Bone marrow (tissue), 2 donors: ENCODE measurements at regions not wholly inside any gene's neighbourhood (a gene's known extent, or its start where the extent isn't known, plus 50 kb on each side); places are given as distances from the start of the nearest gene placed in this dataset.

Experiments
- DNase-seq, 2 donors: peaks; one replicate each; lab custom pipeline; 2025; lab: John Stamatoyannopoulos, UW

- no peak for DNase-seq
Observed at GRCh38 chrX:22395372-22395771, 122.7 kb downstream of the CBLL2 start.

DNA sequence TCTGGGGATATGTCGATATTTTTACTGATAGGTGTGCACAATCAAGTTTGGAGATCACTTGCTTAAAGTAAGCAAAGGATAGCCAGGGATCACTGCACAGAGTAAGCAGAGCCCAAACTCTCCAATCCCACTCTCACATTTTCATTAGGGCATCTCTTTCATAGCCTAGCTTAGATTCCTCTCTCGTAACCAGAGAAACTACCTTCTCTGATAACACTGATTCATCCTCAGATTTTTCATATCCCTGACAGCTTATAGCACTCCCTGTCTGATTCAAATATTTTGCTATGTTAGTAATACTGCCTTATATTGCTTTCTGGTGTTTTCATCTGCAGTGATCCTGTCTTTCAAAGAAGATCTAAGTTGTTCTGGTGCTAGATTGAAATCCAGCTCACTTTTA is 123.7 kb downstream of the CBLL2 start:
- DNase-seq: no peak

GRCh38 chrX:22397566-22397965 is 124.9 kb downstream of the CBLL2 start:
- no peak for DNase-seq

GRCh38 chrX:22399437-22400192 is 126.9 kb downstream of the CBLL2 start:
- no peak for DNase-seq

DNA sequence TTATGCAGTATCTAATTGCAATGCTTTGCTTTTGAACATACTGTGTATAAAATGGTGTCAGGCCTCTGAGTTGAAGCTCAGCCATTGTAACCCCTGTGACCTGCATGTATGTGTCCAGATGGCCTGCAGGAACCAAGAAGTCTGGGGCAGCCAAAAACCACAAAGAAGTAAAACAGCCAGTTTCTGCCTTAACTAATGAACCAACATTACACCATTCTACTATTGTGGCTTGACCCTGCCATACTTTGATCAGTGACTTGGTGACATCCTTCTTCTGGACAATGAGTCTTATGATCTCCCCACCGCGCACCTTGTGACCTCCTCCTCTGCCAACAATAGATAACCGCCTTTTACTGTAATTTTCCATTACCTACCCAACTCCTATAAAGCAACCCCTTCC is 131.6 kb downstream of the CBLL2 start:
- no peak for DNase-seq

DNA sequence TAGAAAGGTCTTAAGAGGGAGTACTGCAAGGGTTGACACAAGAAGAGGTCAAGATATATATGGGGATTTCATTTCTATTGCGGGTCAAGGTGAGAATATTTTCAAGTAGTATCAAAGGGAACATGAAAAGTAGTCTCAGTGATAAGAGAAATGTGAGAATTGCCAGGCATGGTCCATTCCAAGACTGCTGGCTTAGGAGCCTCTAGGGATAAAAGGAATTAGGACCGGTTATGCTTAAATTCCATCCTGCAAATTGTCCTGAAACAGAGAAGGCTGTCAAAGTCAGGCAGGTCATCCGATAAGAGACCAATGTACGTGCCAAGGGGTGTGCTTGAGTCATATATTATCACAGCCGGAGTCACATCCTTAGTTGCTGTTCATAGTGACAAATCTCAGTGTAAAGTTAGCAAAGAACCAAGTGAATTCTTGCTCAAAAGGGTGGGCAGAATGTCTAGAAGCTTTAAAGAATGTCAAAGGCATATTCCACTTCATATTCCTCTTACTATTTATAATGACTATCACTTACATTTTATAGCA is 133.6 kb downstream of the CBLL2 start:
- no peak for DNase-seq

- DNase-seq: no peak
Observed at GRCh38 chrX:22409418-22409817, 136.7 kb downstream of the CBLL2 start.

- no peak for DNase-seq
Observed at GRCh38 chrX:22424122-22424915, 151.6 kb downstream of the CBLL2 start.

GRCh38 chrX:22424919-22425318 is 152.2 kb downstream of the CBLL2 start:
- no peak for DNase-seq

DNA sequence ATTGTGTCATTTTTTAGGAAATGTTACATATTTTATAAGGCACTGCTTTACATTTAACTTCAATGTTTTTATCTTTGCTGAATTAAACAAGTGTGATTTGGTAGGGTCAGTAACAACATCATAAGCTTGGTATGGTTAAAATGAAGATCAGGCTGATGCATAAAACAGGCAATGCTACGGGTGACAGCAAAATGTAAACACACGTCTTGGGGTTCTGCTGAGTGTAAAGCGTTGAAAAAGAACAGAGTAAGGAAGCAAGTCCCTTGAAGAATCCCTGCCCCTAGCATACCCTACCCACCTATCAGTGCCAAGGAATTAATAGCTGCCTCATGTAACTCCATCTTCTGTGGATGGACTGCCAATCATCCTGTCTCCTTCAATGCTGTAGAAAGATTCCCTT is 157.0 kb downstream of the CBLL2 start:
- DNase-seq: no peak

- no peak for DNase-seq
Observed at GRCh38 chrX:22430701-22431100, 158.0 kb downstream of the CBLL2 start.

GRCh38 chrX:22433292-22434070 is 160.8 kb downstream of the CBLL2 start:
- no peak for DNase-seq

DNA sequence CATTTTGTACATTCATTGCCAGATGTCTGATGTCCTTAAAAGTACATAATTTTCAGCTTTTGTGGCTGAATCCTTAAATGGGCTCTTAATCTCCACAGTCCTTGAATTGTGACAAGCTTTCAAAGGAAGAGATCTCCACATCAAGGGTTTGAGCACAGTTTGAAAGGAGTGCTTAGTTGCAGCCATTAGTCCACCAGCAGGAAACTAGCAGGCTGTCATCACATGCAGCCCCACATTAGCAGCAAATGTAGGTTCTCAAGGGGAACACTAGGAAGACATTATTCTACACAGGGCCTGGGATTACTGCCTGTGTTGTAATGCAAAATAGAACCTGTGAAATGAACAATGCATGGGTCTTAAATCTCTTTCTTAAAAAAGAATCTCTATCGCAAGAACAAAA is 173.2 kb downstream of the CBLL2 start:
- DNase-seq: no peak

DNA sequence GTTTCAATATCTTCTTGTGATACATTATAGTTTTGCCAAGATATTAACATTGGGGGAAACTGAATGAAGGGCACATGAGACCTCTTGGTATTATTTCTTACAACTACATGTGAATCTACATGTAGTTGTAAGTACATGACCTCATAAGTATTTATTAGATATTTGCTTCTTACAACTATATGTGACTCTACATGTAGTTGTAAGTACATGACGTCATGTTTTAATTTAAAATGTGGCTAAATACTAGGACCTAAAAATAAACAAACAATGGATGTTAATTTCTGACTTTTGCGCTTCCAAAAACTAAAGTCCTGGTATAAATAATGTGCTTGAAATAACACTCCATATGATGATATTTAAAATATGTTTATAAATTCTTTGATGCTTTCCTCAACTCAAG is 190.2 kb downstream of the CBLL2 start:
- no peak for DNase-seq

DNA sequence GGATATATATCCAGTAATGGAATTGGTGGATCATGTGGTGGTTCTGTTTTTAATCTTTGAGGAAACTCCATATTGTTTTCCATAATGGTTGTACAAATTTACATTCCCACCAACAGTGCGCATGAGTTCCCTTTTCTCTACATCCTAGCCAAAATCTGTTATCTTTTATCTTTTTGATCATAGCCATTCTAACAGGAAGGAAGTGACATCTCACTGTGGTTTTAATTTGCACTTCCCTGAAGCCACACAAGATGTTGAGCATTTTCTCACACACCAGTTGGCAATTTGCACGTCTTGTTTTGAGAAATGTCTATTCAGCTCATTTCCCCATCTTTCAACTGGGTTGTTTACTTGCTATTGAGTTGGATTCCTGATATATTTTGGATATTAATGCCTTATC is 194.9 kb downstream of the CBLL2 start:
- peak in 1 of 2 donors; percentile 27 for DNase-seq

- DNase-seq: no peak
Observed at GRCh38 chrX:22481436-22481835, 208.7 kb downstream of the CBLL2 start.

DNA sequence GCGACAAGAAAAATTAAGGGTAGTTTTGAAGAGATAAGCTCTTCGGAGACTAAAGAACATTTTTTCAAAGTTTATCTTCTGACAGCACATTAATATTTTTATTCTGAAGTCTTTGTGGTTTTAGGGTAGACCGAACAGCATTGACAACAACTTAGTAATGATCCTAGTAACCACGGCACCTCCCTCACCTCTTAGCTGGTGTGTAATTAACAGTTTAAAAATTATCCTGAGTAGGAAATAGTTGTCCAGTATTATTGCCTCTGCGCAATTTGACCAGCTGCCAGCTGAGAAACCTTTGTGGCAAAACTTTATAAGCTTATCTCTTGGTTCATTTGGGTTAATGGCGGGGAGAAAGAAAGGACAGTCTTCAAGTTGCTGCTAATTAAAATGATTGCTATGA is 213.6 kb downstream of the CBLL2 start:
- no peak for DNase-seq

DNA sequence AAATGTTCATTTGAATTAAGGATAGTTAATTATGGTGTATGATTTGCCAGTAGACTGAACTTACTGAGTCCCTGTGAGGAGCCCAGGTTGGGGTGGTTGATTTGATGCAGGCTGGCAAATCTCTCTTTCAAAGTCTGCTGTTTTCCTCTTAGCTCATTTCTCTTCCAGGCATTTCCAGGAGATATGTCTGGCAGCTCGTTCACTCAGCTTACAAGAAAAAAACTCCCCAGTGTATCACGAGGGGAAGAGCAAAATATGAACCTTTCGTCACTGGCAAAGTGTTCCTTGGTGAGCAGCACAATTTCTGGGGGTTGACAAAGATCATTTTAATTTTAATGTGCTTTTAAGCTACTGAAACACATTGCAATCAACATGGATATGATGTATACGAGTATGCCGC is 244.2 kb downstream of the CBLL2 start:
- no peak for DNase-seq

DNA sequence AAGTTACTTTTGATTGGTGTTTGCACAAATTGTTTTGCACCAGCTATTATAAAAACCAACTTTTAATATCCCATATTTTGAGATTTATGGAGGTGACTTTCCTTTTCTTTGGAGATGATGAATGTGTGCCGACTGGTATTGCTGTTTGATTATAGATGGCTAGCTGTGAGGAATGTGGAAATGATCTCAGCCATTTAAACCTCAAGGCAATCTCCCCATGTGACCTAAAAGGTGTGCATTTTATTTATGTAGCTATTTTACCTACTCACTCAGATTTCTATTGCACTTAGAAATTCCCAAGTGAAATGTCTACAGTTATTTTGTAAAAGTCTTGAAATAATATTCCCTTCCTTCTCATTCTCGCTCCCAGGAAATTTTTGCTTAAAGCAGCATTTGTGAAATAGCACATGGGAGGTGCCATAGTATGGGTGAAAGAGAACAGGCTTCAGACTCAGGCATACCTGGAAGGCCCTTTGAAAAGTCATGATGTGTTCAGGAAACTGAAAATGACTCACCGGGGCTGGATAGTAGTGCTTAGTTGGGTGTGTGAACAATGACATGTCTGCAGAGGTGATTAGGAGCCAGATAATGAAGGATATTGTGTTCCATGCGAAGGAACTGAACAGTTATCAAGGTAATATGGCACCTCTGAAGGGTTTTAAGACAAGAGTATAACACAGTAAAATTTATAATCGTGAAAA is 247.6 kb downstream of the CBLL2 start:
- DNase-seq: no peak

DNA sequence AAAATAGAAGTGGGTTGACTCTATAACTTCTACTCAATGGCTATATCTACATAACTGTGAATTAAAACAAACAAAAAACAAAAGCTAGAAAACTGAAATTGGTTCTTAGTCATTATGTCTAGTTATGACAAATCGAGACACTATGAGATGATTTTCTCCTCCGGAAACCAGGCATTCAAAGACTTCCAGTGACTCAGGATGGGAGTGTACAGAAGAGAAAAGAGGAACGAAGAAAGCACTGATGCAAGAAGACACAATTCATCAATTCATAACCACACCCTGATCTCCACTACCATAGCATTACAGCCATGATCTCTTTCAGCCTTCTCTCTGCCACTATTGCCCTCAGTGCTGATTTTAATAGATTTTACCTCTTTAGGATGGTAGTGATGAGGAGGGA is 253.6 kb downstream of the CBLL2 start:
- DNase-seq: no peak

GRCh38 chrX:22527302-22527701 is 254.6 kb downstream of the CBLL2 start:
- no peak for DNase-seq

DNA sequence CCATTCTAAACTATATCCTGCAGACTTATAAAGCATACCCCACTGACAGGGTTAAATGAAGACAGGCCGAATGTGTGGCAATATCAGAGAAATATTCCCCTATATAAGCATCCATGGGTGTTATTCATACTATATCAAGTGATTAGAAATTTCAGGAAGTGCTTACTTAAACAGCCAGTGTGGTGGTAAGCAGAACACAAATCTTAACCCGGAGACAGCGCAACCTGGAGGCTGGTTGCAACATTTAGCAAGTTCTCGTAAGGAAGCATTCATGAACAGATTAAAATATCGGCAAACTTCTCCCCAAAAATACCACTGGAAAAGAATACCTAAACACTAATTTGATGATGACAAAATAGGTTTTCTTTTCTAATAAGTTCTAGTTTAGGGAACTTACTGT is 261.2 kb downstream of the CBLL2 start:
- peak in 1 of 2 donors; percentile 28 for DNase-seq
